EH (cell line): ENCODE measurements at regions not wholly inside any gene's neighbourhood (a gene's known extent, or its start where the extent isn't known, plus 50 kb on each side); places are given as distances from the start of the nearest gene placed in this dataset.
A peak's percentile ranks its signal among the peaks of the same experiment; 100 is the strongest.
"Not testable (repeated sequence)": the region's sequence is repeated elsewhere in the genome, so short reads cannot be mapped to it uniquely, and the experiment has no call there.

Experiments
- DNase-seq: peaks from one replicate; pipeline ENCODE4 v3.0.0-alpha.2; 2015; ENCODE audit warnings: low read depth

GRCh38 chr6:168177103-168177891 is 98.3 kb upstream of the FRMD1 start:
- no peak for DNase-seq

- no peak for DNase-seq
Observed at GRCh38 chr6:168171673-168172353, 92.8 kb upstream of the FRMD1 start.

- no peak for DNase-seq
Observed at GRCh38 chr6:168170841-168171601, 92.0 kb upstream of the FRMD1 start.

- DNase-seq: no peak
Observed at GRCh38 chr6:168169624-168170023, 90.6 kb upstream of the FRMD1 start.

GRCh38 chr6:168168936-168169335 is 89.9 kb upstream of the FRMD1 start:
- DNase-seq: not testable (repeated sequence)

GRCh38 chr6:168168330-168168729 is 89.3 kb upstream of the FRMD1 start:
- not testable (repeated sequence) for DNase-seq

GRCh38 chr6:168167431-168168315 is 88.7 kb upstream of the FRMD1 start:
- no peak for DNase-seq

GRCh38 chr6:168166627-168167026 is 87.6 kb upstream of the FRMD1 start:
- no peak for DNase-seq

GRCh38 chr6:168165891-168166290 is 86.9 kb upstream of the FRMD1 start:
- no peak for DNase-seq

GRCh38 chr6:168165373-168165772 is 86.4 kb upstream of the FRMD1 start:
- peak; percentile 59 for DNase-seq

GRCh38 chr6:168164462-168165061 is 85.5 kb upstream of the FRMD1 start:
- DNase-seq: no peak

- no peak for DNase-seq
Observed at GRCh38 chr6:168163096-168163731, 84.2 kb upstream of the FRMD1 start.

GRCh38 chr6:168162366-168162765 is 83.4 kb upstream of the FRMD1 start:
- DNase-seq: no peak

- no peak for DNase-seq
Observed at GRCh38 chr6:168161371-168161750, 82.3 kb upstream of the FRMD1 start.

GRCh38 chr6:168160506-168161370 is 81.7 kb upstream of the FRMD1 start:
- no peak for DNase-seq

- no peak for DNase-seq
Observed at GRCh38 chr6:168159506-168159905, 80.5 kb upstream of the FRMD1 start.

- DNase-seq: no peak
Observed at GRCh38 chr6:168158980-168159349, 80.0 kb upstream of the FRMD1 start.

GRCh38 chr6:168158213-168158979 is 79.4 kb upstream of the FRMD1 start:
- peak; percentile 3 for DNase-seq
